ENCODE measurements at regions not wholly inside any gene's neighbourhood (a gene's known extent, or its start where the extent isn't known, plus 50 kb on each side); places are given as distances from the start of the nearest gene placed in this dataset.

- TF ChIP-seq GATA3 (IDR thresholded peaks at IDR 0.05; ENCODE audit: low read depth, low read length) (no peak), GATA2 (IDR thresholded peaks at IDR 0.05; ENCODE audit: low read depth, low read length) (no peak)
Observed at GRCh38 chr2:176473177-176473576, 203.9 kb downstream of the MTX2 start.

- TF ChIP-seq GATA3 (IDR thresholded peaks at IDR 0.05; ENCODE audit: low read depth, low read length): no peak
- no peak for TF ChIP-seq GATA2 (IDR thresholded peaks at IDR 0.05; ENCODE audit: low read depth, low read length)
Observed at GRCh38 chr2:176473851-176474250, 204.6 kb downstream of the MTX2 start.

DNA sequence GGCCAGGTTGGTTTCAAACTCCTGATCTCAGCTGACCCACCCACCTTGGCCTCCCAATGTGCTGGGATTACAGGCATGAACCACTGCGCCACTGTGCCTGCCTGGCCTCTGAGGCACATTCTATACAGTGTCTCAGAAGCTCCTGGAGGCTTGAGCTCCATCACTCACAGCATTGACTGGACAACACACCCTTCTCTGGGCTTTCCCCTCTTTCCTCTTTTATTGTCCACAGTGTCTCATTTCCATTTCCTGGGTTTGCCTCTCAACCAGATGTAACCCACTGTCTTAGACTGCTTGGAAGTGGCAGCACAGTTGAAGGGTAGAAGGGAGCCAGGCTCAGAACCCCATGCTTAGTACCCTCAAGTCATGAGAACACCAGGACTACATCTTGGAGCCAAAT, 208.1 kb downstream of the MTX2 start:
- TF ChIP-seq GATA2 (IDR thresholded peaks at IDR 0.05; ENCODE audit: low read depth, low read length): no peak
- no peak for TF ChIP-seq GATA3 (IDR thresholded peaks at IDR 0.05; ENCODE audit: low read depth, low read length)

GRCh38 chr2:176479961-176480360, 210.7 kb downstream of the MTX2 start:
- TF ChIP-seq GATA2 (IDR thresholded peaks at IDR 0.05; ENCODE audit: low read depth, low read length) (no peak), GATA3 (IDR thresholded peaks at IDR 0.05; ENCODE audit: low read depth, low read length) (no peak)

DNA sequence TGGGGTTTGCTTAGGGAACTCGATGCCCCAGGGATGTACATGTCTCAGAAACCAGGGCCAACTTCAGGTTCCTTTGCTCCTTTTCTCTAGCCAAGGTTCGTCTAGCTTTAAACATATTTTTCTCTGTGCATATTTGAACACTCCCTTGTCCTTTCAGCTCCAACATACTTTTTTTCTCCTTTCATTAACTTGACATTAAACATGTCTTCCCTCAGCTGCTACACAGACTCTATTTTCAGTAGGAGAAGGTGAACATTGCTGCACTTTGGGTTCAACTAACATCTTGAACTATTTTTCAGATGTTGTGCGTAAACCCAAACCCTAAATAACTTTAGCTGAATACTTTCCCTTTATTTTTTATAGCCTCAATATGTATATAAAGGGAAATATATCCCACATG, 212.9 kb downstream of the MTX2 start:
- no peak for TF ChIP-seq GATA3 (IDR thresholded peaks at IDR 0.05; ENCODE audit: low read depth, low read length)
- no peak for TF ChIP-seq GATA2 (IDR thresholded peaks at IDR 0.05; ENCODE audit: low read depth, low read length)

- TF ChIP-seq GATA2 (IDR thresholded peaks at IDR 0.05; ENCODE audit: low read depth, low read length): no peak
- no peak for TF ChIP-seq GATA3 (IDR thresholded peaks at IDR 0.05; ENCODE audit: low read depth, low read length)
Observed at GRCh38 chr2:176483476-176483875, 214.2 kb downstream of the MTX2 start.

GRCh38 chr2:176483901-176484568, 214.8 kb downstream of the MTX2 start:
- TF ChIP-seq GATA2 (IDR thresholded peaks at IDR 0.05; ENCODE audit: low read depth, low read length) (no peak), GATA3 (IDR thresholded peaks at IDR 0.05; ENCODE audit: low read depth, low read length) (no peak)

- TF ChIP-seq GATA2 (IDR thresholded peaks at IDR 0.05; ENCODE audit: low read depth, low read length) (no peak), GATA3 (IDR thresholded peaks at IDR 0.05; ENCODE audit: low read depth, low read length) (no peak)
Observed at GRCh38 chr2:176484838-176485237, 215.6 kb downstream of the MTX2 start.

DNA sequence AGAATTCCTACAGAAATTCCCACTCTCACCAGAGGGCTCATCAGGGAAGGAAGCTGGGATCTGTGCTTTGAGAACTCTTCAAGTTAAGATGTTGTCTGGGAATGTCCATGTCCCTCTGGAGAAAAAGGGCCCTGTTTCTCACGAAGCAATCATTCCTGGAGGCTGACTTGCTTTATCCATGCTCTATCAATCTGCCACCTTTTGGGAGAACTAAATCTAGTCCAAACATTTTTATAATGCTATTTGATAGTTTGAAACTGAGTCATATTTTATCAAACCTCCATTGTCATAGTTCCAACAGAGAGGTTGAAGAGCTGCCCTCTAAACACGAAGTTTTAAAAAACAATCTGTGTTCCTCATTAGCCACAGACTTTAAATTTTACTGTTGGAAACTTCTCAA, 219.2 kb downstream of the MTX2 start:
- no peak for TF ChIP-seq GATA2 (IDR thresholded peaks at IDR 0.05; ENCODE audit: low read depth, low read length)
- TF ChIP-seq GATA3 (IDR thresholded peaks at IDR 0.05; ENCODE audit: low read depth, low read length): no peak

DNA sequence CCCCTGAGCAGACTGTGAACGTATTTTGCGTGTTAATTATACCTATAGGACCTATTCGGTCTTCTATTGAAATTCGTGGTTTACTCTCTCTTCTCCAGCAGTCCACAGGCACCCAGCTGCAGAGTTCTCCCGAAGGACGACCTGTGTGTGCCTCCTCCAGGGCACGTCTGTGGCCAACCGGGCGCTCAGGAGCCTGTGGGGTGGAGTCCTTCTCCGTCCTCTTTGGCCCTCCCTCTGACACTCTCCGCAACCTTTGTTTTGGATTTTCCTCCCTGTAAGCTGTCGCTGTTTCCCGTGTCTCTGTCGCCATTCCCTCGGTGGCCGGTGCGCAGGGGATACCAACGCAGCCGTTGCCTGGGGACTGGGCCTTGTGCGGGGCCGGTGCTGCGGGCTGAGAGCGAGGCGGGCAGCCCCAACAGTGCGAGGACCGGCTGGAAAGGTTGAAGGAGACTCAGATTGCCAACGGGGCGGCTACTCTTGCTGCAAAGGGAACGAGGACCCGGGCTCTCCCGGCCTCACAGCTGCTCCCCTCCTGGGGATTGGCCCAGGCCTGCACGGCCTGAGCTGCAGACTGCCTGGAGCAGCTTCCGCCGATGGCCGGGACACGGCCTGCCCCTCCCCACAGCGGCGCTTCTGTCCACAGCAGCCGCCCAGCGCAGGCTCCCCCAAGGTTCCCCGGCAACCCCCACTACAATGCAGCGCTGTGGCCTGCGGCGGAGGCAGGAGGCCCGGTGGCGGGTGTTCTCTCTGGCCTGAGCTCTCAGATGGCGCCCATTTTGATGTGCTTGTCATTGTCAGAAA, 221.0 kb downstream of the MTX2 start:
- TF ChIP-seq GATA2 (IDR thresholded peaks at IDR 0.05; ENCODE audit: low read depth, low read length) (no peak), GATA3 (IDR thresholded peaks at IDR 0.05; ENCODE audit: low read depth, low read length) (no peak)

DNA sequence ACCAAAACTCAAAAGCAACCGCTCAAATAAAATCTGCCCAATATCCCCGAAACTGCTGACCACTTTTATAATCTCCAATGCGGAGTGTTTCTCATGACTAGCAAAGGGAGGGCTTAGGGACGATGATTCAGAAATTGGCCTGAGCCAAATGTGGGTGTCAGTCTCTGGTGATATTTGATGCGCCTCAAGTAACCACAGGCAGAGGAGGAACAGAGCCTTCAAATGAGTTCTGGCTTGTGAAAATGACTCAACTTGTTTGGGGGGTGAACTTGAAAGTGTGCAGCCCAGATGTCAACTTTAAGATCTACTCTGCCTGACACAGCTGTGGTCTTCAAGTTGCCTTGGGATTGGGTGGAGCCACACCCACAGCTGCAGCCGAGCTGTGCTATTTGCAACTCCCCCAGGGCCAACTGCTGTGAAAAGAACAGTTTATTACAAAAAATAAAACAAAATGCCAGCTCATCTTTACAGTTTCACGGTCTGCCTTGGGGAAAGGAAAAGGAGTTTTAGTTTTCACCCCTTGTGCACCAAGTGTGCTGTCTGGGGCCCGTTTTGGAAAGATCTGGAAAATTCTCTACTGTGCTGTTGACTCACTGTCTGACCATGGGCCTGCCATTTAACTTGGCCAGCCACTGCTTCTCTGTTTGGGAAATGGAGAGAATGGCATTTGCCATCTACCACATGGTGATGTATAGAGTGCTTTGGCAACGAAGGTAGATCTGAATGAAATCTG, 222.1 kb downstream of the MTX2 start:
- no peak for TF ChIP-seq GATA3 (IDR thresholded peaks at IDR 0.05; ENCODE audit: low read depth, low read length)
- no peak for TF ChIP-seq GATA2 (IDR thresholded peaks at IDR 0.05; ENCODE audit: low read depth, low read length)

GRCh38 chr2:176492583-176492982, 223.3 kb downstream of the MTX2 start:
- no peak for TF ChIP-seq GATA2 (IDR thresholded peaks at IDR 0.05; ENCODE audit: low read depth, low read length)
- no peak for TF ChIP-seq GATA3 (IDR thresholded peaks at IDR 0.05; ENCODE audit: low read depth, low read length)

DNA sequence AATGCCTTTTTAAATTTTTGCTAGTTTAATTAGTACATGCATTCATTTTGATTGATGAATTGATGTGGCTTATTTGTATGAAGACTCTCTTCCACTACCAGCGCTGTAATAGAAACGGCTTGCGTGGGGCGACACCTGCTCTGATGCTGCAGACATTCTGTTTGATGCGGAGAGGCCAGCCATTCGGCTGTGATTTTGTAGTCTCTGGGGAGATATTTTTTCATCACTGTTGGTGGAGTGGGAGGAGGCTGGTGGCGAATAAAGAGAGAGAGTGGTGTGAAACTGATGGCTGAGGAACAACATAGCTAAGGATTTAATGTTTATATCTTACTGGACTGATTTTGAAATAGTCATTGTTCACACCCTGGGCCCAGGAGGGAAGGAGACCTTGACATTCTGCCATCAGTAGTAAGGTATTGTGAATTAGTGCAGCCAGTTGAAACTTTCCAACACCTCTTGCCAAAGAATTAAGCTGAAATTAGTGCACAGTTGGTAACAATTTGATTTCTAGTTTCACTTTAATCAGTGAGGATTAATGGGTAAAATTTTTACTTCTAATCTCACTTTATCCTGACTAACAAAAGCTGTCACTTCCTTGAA, 224.1 kb downstream of the MTX2 start:
- TF ChIP-seq GATA2 (IDR thresholded peaks at IDR 0.05; ENCODE audit: low read depth, low read length): no peak
- TF ChIP-seq GATA3 (IDR thresholded peaks at IDR 0.05; ENCODE audit: low read depth, low read length): no peak

DNA sequence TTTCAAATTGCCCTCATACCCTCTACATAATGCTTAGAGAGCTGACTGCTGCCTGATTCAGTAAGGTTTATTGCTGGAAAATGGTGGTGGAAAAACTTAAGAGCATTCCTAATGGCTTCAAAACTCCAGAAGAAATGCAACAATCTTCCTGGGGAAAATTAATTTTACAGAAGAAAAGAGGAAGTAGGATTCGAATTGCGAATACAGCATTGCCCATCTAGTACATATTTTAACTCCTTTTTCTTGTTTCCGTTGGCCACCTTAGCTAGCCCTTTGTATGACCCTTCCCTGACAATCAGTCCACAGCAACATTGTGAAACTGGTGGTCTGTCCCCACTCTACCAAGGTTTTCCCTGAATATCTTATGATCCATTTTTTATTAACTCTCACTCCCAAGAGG, 224.7 kb downstream of the MTX2 start:
- TF ChIP-seq GATA3 (IDR thresholded peaks at IDR 0.05; ENCODE audit: low read depth, low read length): no peak
- no peak for TF ChIP-seq GATA2 (IDR thresholded peaks at IDR 0.05; ENCODE audit: low read depth, low read length)

Measured in SH-SY5Y (cell line).